ENCODE measurements at regions not wholly inside any gene's neighbourhood (a gene's known extent, or its start where the extent isn't known, plus 50 kb on each side); places are given as distances from the start of the nearest gene placed in this dataset.

DNA sequence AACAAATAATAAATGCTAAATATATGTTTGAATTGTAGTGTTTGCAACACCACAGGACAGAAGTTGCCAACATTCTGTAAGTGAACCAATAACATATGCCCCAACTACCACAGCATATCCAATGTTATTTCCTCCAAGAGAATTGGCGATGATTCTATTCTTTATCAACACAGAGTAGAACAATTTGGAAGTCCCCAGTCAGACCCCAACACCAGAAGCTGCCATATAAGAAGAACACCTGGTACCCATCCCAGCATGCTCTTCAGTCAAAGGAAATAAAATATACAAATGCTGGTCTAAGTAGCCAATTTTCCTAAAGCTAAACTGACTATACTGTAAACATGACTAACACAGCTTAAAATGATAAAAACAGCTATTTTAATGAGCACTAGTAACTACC, 145.7 kb downstream of the KLF12 start:
- H3K36me3 ChIP-seq (ENCODE audit: control insufficient read depth, insufficient read depth, low read length): no peaks in the 10 kb centered on the region
- H3K27me3 ChIP-seq (ENCODE audit: control insufficient read depth, insufficient read depth, low read length): no peaks in the 10 kb centered on the region
- DNase-seq (ENCODE audit: low read depth): no peak
- TF ChIP-seq, protein P1, sequence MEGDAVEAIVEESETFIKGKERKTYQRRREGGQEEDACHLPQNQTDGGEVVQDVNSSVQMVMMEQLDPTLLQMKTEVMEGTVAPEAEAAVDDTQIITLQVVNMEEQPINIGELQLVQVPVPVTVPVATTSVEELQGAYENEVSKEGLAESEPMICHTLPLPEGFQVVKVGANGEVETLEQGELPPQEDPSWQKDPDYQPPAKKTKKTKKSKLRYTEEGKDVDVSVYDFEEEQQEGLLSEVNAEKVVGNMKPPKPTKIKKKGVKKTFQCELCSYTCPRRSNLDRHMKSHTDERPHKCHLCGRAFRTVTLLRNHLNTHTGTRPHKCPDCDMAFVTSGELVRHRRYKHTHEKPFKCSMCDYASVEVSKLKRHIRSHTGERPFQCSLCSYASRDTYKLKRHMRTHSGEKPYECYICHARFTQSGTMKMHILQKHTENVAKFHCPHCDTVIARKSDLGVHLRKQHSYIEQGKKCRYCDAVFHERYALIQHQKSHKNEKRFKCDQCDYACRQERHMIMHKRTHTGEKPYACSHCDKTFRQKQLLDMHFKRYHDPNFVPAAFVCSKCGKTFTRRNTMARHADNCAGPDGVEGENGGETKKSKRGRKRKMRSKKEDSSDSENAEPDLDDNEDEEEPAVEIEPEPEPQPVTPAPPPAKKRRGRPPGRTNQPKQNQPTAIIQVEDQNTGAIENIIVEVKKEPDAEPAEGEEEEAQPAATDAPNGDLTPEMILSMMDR (IDR thresholded peaks at IDR 0.05; ENCODE audit: insufficient read depth, low read depth, low read length): no peak
- H3K4me3 ChIP-seq (ENCODE audit: low read depth, low read length): no peak overlapping the region
- ChIA-PET POLR2A (no interaction called here), CTCF (no interaction called here)

DNA sequence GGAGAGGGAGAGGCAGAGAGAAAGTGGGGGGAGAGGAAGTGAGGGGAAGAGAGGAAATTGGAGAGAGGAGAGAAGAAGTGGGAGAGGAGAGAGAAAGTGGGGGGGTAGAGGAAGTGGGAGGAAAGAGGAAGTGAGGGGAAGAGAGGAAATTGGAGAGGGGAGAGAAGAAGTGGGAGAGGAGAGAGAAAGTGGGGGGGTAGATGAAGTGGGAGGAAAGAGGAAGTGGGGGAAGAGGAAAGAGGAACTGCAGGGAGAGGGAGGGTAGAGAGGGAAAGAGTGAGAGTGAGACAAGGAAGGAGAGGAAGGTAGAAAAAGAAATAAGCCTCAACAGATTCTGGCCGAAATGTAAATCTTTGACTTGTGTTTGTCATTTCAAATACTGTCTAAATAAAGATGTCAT, 146.6 kb downstream of the KLF12 start:
- H3K4me3 ChIP-seq (ENCODE audit: low read depth, low read length): no peak overlapping the region
- no peak for DNase-seq (ENCODE audit: low read depth)
- H3K36me3 ChIP-seq (ENCODE audit: control insufficient read depth, insufficient read depth, low read length): no peaks in the 10 kb centered on the region
- CTCF ChIA-PET: no interaction called here
- POLR2A ChIA-PET: no interaction called here
- H3K27me3 ChIP-seq (ENCODE audit: control insufficient read depth, insufficient read depth, low read length): no peaks in the 10 kb centered on the region
- TF ChIP-seq, protein P1 (IDR thresholded peaks at IDR 0.05; ENCODE audit: insufficient read depth, low read depth, low read length): no peak

DNA sequence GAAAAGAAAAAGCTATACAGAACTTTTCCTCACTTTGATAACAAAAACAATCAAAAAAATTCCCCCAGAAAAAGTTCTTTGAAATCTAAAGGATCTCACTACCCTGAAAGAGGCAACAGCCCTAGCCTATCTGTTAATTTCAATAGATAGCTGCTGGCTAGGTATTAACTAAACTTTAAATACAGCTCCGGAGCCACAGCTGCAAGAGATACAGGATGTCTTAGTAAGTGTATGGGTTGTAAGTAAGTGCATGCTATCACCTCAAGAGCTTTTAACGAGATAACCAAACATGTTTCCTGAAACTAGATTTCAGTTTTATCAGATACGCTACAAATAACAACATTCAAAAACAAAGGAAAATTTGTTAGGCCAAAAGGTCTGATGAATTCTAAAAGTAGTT, 148.4 kb downstream of the KLF12 start:
- Histone ChIP-seq H3K36me3 (ENCODE audit: control insufficient read depth, insufficient read depth, low read length) (no peaks in the 10 kb centered on the region), H3K27me3 (ENCODE audit: control insufficient read depth, insufficient read depth, low read length) (no peaks in the 10 kb centered on the region), H3K4me3 (ENCODE audit: low read depth, low read length) (no peak overlapping the region)
- DNase-seq (ENCODE audit: low read depth): no peak
- POLR2A ChIA-PET: no interaction called here
- CTCF ChIA-PET: interaction anchor here (0.9 kb wide), 1 partner anchor 10 kb away, joined by 3 read pairs; no protein-coding TSS in a partner anchor
- TF ChIP-seq, protein P1 (IDR thresholded peaks at IDR 0.05; ENCODE audit: insufficient read depth, low read depth, low read length): no peak

DNA sequence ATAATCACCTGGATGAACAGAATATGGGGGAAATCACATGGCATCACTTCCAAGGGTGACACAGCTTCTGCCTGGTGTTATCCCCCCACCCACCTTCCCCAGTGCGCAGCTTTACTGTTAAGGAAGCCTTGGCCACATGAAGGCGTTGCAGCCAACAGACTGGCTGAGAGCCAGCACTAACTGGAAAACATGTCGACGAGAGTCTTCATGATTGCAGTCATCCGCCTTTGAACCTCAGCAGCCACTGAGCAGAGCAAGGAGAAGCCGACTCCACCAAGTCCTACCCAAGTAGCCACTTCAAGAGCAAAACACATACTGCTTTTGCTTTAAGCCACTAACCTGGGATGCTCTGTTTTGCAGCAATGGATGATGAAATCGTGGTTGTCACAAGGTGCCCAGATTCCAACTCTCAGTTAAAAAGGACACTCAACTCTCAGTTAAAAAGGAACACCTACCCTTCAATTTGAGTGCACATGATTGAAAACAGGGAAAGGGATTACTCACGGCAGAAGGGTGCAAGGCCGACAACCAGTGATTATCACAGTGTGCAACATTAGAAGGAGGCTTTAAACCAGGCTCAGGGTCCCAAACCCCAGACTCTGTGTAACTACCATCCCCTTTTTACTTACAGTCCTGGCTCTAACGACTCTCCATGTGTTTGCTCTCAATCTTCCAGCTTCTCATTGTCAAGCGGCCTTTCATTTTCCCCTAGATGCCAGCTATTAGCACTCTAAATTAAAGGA, 149.1 kb downstream of the KLF12 start:
- Histone ChIP-seq H3K4me3 (ENCODE audit: low read depth, low read length) (no peak overlapping the region), H3K36me3 (ENCODE audit: control insufficient read depth, insufficient read depth, low read length) (no peaks in the 10 kb centered on the region), H3K27me3 (ENCODE audit: control insufficient read depth, insufficient read depth, low read length) (no peaks in the 10 kb centered on the region)
- TF ChIP-seq, protein P1 (IDR thresholded peaks at IDR 0.05; ENCODE audit: insufficient read depth, low read depth, low read length): no peak
- ChIA-PET CTCF (interaction anchor here (0.9 kb wide), 1 partner anchor 10 kb away, joined by 3 read pairs; no protein-coding TSS in a partner anchor), POLR2A (no interaction called here)
- no peak for DNase-seq (ENCODE audit: low read depth)

DNA sequence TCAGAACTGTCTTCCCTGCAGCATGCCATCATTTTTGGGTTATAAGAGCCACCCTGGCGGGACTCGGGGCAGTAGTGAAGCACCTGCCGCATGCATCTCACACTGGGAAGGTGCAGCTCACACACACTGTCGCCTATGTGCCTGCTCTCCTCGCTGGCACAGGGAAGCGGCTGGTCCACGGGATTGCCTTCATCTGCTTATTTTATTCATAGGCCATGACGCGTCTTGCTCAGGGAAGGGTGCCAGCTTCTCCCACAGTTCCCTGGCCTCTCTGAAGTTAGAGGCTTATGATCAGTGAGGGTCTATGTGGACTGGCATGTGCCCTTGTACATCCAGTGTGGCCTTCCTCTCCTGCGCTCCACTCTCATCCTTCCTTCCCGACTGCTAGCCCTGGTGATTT, 150.0 kb downstream of the KLF12 start:
- no peak for DNase-seq (ENCODE audit: low read depth)
- Histone ChIP-seq H3K27me3 (ENCODE audit: control insufficient read depth, insufficient read depth, low read length) (no peaks in the 10 kb centered on the region), H3K4me3 (ENCODE audit: low read depth, low read length) (no peak overlapping the region), H3K36me3 (ENCODE audit: control insufficient read depth, insufficient read depth, low read length) (no peaks in the 10 kb centered on the region)
- ChIA-PET POLR2A (no interaction called here), CTCF (no interaction called here)
- TF ChIP-seq, protein P1 (IDR thresholded peaks at IDR 0.05; ENCODE audit: insufficient read depth, low read depth, low read length): no peak
